ENCODE measurements at regions not wholly inside any gene's neighbourhood (a gene's known extent, or its start where the extent isn't known, plus 50 kb on each side); places are given as distances from the start of the nearest gene placed in this dataset.

GRCh38 chr21:22046576-22046975 lies 1048.4 kb downstream of the NCAM2 start:
- Histone ChIP-seq H3K9me3 (ENCODE audit: control insufficient read depth, insufficient read depth, low read depth, low read length) (no peaks in the 10 kb centered on the region), H3K36me3 (ENCODE audit: control insufficient read depth, insufficient read depth, low read length) (no peaks in the 10 kb centered on the region), H3K4me3 (ENCODE audit: low read depth in 2 of 2, low read length in 2 of 2) (no peak overlapping the region), H3K27me3 (ENCODE audit: control insufficient read depth, insufficient read depth, low read length) (no peaks in the 10 kb centered on the region), H3K27ac (ENCODE audit: low read length) (no peak overlapping the region), H3K4me1 (ENCODE audit: control insufficient read depth, insufficient read depth, low read length) (no peaks in the 10 kb centered on the region)
- ChIA-PET CTCF (no interaction called here), POLR2A (no interaction called here)
- TF ChIP-seq, protein P1, sequence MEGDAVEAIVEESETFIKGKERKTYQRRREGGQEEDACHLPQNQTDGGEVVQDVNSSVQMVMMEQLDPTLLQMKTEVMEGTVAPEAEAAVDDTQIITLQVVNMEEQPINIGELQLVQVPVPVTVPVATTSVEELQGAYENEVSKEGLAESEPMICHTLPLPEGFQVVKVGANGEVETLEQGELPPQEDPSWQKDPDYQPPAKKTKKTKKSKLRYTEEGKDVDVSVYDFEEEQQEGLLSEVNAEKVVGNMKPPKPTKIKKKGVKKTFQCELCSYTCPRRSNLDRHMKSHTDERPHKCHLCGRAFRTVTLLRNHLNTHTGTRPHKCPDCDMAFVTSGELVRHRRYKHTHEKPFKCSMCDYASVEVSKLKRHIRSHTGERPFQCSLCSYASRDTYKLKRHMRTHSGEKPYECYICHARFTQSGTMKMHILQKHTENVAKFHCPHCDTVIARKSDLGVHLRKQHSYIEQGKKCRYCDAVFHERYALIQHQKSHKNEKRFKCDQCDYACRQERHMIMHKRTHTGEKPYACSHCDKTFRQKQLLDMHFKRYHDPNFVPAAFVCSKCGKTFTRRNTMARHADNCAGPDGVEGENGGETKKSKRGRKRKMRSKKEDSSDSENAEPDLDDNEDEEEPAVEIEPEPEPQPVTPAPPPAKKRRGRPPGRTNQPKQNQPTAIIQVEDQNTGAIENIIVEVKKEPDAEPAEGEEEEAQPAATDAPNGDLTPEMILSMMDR (IDR thresholded peaks at IDR 0.05), result no peak
- no peak for TF ChIP-seq SIN3A (IDR thresholded peaks at IDR 0.05; ENCODE audit: borderline replicate concordance, insufficient read depth, low read depth, low read length)
- no peak for TF ChIP-seq TCF7L2 (IDR thresholded peaks at IDR 0.05; ENCODE audit: low read depth, low read length)
- TF ChIP-seq POLR2AphosphoS5 (IDR thresholded peaks at IDR 0.05; ENCODE audit: low read depth, low read length), result no peak
- no peak for TF ChIP-seq REST (IDR thresholded peaks at IDR 0.05; ENCODE audit: insufficient read depth in 1 of 2, low read depth in 2 of 2, low read length in 1 of 2)
- DNase-seq (ENCODE audit: low read depth, low spot score), result no peak
- BruUV-seq (replicated peaks), result no TSS peak
- intact Hi-C loops (cut with micrococcal nuclease; ENCODE audit: unreplicated experiment), result no loop called here
- ATAC-seq, result no peak
- in situ Hi-C loops (cut with HindIII; ENCODE audit: low pct_unique_long_range_greater_than_20kb, low sequenced_read_pairs), result no loop called here

DNA sequence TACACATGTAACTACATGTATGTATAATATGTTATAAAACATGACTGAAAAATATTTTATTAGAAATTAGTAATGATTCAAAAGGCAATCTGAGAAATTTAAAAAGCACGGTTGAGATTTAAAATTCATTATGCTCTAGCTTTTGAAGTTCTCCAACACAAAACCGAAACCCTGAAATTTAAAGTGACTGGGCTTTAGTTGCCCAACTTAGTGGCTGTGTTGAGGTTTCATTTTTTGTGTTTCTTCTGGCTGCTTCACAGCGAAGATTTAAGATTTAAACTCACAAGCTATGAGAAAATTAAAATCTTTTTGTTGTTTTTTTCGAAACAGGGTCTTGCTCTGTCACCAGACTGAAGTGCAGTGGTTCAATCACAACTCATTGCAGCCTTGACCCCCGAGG lies 1058.7 kb downstream of the NCAM2 start:
- Histone ChIP-seq H3K27ac (ENCODE audit: low read length) (no peak overlapping the region), H3K9me3 (ENCODE audit: control insufficient read depth, insufficient read depth, low read depth, low read length) (no peaks in the 10 kb centered on the region), H3K4me1 (ENCODE audit: control insufficient read depth, insufficient read depth, low read length) (no peaks in the 10 kb centered on the region), H3K36me3 (ENCODE audit: control insufficient read depth, insufficient read depth, low read length) (no peaks in the 10 kb centered on the region), H3K27me3 (ENCODE audit: control insufficient read depth, insufficient read depth, low read length) (no peaks in the 10 kb centered on the region), H3K4me3 (ENCODE audit: low read depth in 2 of 2, low read length in 2 of 2) (no peak overlapping the region)
- TF ChIP-seq, protein P1 (IDR thresholded peaks at IDR 0.05), result no peak
- TF ChIP-seq POLR2AphosphoS5 (IDR thresholded peaks at IDR 0.05; ENCODE audit: low read depth, low read length), result no peak
- no peak for TF ChIP-seq SIN3A (IDR thresholded peaks at IDR 0.05; ENCODE audit: borderline replicate concordance, insufficient read depth, low read depth, low read length)
- TF ChIP-seq TCF7L2 (IDR thresholded peaks at IDR 0.05; ENCODE audit: low read depth, low read length), result no peak
- TF ChIP-seq REST (IDR thresholded peaks at IDR 0.05; ENCODE audit: insufficient read depth in 1 of 2, low read depth in 2 of 2, low read length in 1 of 2), result no peak
- no peak for ATAC-seq
- no TSS peak for BruUV-seq (replicated peaks)
- DNase-seq (ENCODE audit: low read depth, low spot score), result no peak
- in situ Hi-C loops (cut with HindIII; ENCODE audit: low pct_unique_long_range_greater_than_20kb, low sequenced_read_pairs), result no loop called here
- ChIA-PET CTCF (no interaction called here), POLR2A (no interaction called here)
- intact Hi-C loops (cut with micrococcal nuclease; ENCODE audit: unreplicated experiment), result no loop called here

All from Panc1 (cell line).